ENCODE measurements at regions not wholly inside any gene's neighbourhood (a gene's known extent, or its start where the extent isn't known, plus 50 kb on each side); places are given as distances from the start of the nearest gene placed in this dataset.
A peak's percentile ranks its signal among the peaks of the same experiment; 100 is the strongest.

GRCh38 chr4:168019019-168019651, 73.2 kb upstream of the ANXA10 start:
- DNase-seq (ENCODE audit: low read depth) (no peak), FAIRE-seq (no peak)
- peaks cover 3% of the 10 kb centered on the region for H3K9me3 ChIP-seq (ENCODE audit: insufficient read depth, low read depth, low read length)
- Mint-ChIP-seq H3K9me3 (ENCODE audit: unreplicated experiment) (peaks cover 8% of the 10 kb centered on the region), H3K4me1 (ENCODE audit: low read depth, unreplicated experiment) (peaks cover 5% of the 10 kb centered on the region), H3K27me3 (ENCODE audit: low read depth, unreplicated experiment) (no peaks in the 10 kb centered on the region), H3K36me3 (ENCODE audit: low read depth, unreplicated experiment) (no peaks in the 10 kb centered on the region), H3K4me3 (ENCODE audit: unreplicated experiment) (no peak overlapping the region), H3K27ac (ENCODE audit: unreplicated experiment) (peak overlapping the region; percentile 56)
- H3K27me3 ChIP-seq (ENCODE audit: insufficient read depth, low read length), result no peaks in the 10 kb centered on the region
- no peak overlapping the region for H3K4me3 ChIP-seq (ENCODE audit: insufficient read depth, low read depth, low read length)
- H3K27ac ChIP-seq (ENCODE audit: low read depth, low read length), result no peak overlapping the region
- H3K79me2 ChIP-seq (ENCODE audit: insufficient read depth, low read length), result no peaks in the 10 kb centered on the region
- TF ChIP-seq CTCF (IDR thresholded peaks at IDR 0.05; ENCODE audit: insufficient read depth, low read depth, low read length) (no peak), EZH2 (IDR thresholded peaks at IDR 0.05; ENCODE audit: insufficient read depth, low read length) (no peak)
- H2AFZ ChIP-seq (ENCODE audit: low read depth, low read length), result no peak overlapping the region
- H3K9ac ChIP-seq (ENCODE audit: low read length), result no peak overlapping the region
- H3K4me1 ChIP-seq (ENCODE audit: insufficient read depth, low read length), result no peaks in the 10 kb centered on the region
- no peaks in the 10 kb centered on the region for H4K20me1 ChIP-seq (ENCODE audit: insufficient read depth, low read length)
- H3K36me3 ChIP-seq (ENCODE audit: insufficient read depth, low read length), result no peaks in the 10 kb centered on the region
- no peak overlapping the region for H3K4me2 ChIP-seq (ENCODE audit: low read length)

GRCh38 chr4:168019921-168020320, 72.4 kb upstream of the ANXA10 start:
- peaks cover 5% of the 10 kb centered on the region for H3K4me1 Mint-ChIP-seq (ENCODE audit: low read depth, unreplicated experiment)
- Histone ChIP-seq H3K9ac (ENCODE audit: low read length) (no peak overlapping the region), H3K27ac (ENCODE audit: low read depth, low read length) (no peak overlapping the region), H3K79me2 (ENCODE audit: insufficient read depth, low read length) (no peaks in the 10 kb centered on the region), H3K36me3 (ENCODE audit: insufficient read depth, low read length) (no peaks in the 10 kb centered on the region), H3K27me3 (ENCODE audit: insufficient read depth, low read length) (no peaks in the 10 kb centered on the region), H3K4me3 (ENCODE audit: insufficient read depth, low read depth, low read length) (no peak overlapping the region), H3K4me2 (ENCODE audit: low read length) (no peak overlapping the region), H2AFZ (ENCODE audit: low read depth, low read length) (no peak overlapping the region), H3K9me3 (ENCODE audit: insufficient read depth, low read depth, low read length) (peaks cover 3% of the 10 kb centered on the region), H4K20me1 (ENCODE audit: insufficient read depth, low read length) (no peaks in the 10 kb centered on the region), H3K4me1 (ENCODE audit: insufficient read depth, low read length) (no peaks in the 10 kb centered on the region)
- no peaks in the 10 kb centered on the region for H3K27me3 Mint-ChIP-seq (ENCODE audit: low read depth, unreplicated experiment)
- no peak for TF ChIP-seq EZH2 (IDR thresholded peaks at IDR 0.05; ENCODE audit: insufficient read depth, low read length)
- no peak for TF ChIP-seq CTCF (IDR thresholded peaks at IDR 0.05; ENCODE audit: insufficient read depth, low read depth, low read length)
- no peak for FAIRE-seq
- H3K36me3 Mint-ChIP-seq (ENCODE audit: low read depth, unreplicated experiment), result no peaks in the 10 kb centered on the region
- H3K4me3 Mint-ChIP-seq (ENCODE audit: unreplicated experiment), result no peak overlapping the region
- H3K27ac Mint-ChIP-seq (ENCODE audit: unreplicated experiment), result no peak overlapping the region
- DNase-seq (ENCODE audit: low read depth), result no peak
- H3K9me3 Mint-ChIP-seq (ENCODE audit: unreplicated experiment), result peaks cover 9% of the 10 kb centered on the region

- no peaks in the 10 kb centered on the region for H3K27me3 ChIP-seq (ENCODE audit: insufficient read depth, low read length)
- peaks cover 3% of the 10 kb centered on the region for H3K9me3 ChIP-seq (ENCODE audit: insufficient read depth, low read depth, low read length)
- no peak for TF ChIP-seq CTCF (IDR thresholded peaks at IDR 0.05; ENCODE audit: insufficient read depth, low read depth, low read length)
- no peak for TF ChIP-seq EZH2 (IDR thresholded peaks at IDR 0.05; ENCODE audit: insufficient read depth, low read length)
- Mint-ChIP-seq H3K4me3 (ENCODE audit: unreplicated experiment) (no peak overlapping the region), H3K36me3 (ENCODE audit: low read depth, unreplicated experiment) (no peaks in the 10 kb centered on the region), H3K4me1 (ENCODE audit: low read depth, unreplicated experiment) (peaks cover 5% of the 10 kb centered on the region), H3K27ac (ENCODE audit: unreplicated experiment) (no peak overlapping the region), H3K9me3 (ENCODE audit: unreplicated experiment) (peaks cover 9% of the 10 kb centered on the region), H3K27me3 (ENCODE audit: low read depth, unreplicated experiment) (no peaks in the 10 kb centered on the region)
- H3K4me2 ChIP-seq (ENCODE audit: low read length), result no peak overlapping the region
- no peaks in the 10 kb centered on the region for H3K36me3 ChIP-seq (ENCODE audit: insufficient read depth, low read length)
- H2AFZ ChIP-seq (ENCODE audit: low read depth, low read length), result no peak overlapping the region
- no peaks in the 10 kb centered on the region for H3K4me1 ChIP-seq (ENCODE audit: insufficient read depth, low read length)
- FAIRE-seq (no peak), DNase-seq (ENCODE audit: low read depth) (peak; percentile 8)
- no peak overlapping the region for H3K4me3 ChIP-seq (ENCODE audit: insufficient read depth, low read depth, low read length)
- H3K27ac ChIP-seq (ENCODE audit: low read depth, low read length), result no peak overlapping the region
- no peaks in the 10 kb centered on the region for H4K20me1 ChIP-seq (ENCODE audit: insufficient read depth, low read length)
- H3K79me2 ChIP-seq (ENCODE audit: insufficient read depth, low read length), result no peaks in the 10 kb centered on the region
- no peak overlapping the region for H3K9ac ChIP-seq (ENCODE audit: low read length)
Measured at GRCh38 chr4:168021666-168022065, 70.7 kb upstream of the ANXA10 start.

Data from astrocyte (in vitro differentiated cells and primary cell).